Left lobe of liver (tissue), 2 donors: ENCODE measurements at regions not wholly inside any gene's neighbourhood (a gene's known extent, or its start where the extent isn't known, plus 50 kb on each side); places are given as distances from the start of the nearest gene placed in this dataset.
"Not testable (repeated sequence)": the region's sequence is repeated elsewhere in the genome, so short reads cannot be mapped to it uniquely, and the experiment has no call there.

Experiments
- ATAC-seq: fragments of 200-7000 bp; cut with Tn5 transposase; one replicate; pipeline ENCODE4 v1.9.1; 2020; ENCODE audit warnings: mild to moderate bottlenecking, moderate library complexity
- DNase-seq: peaks from one replicate; pipeline ENCODE4 v3.0.0-alpha.2; 2020; ENCODE audit warnings: low spot score
- donor health status: DM: no; HTN: no; CAD: no; lungs with moderate emphysema.
- donor health status: DM: no; HTN: yes; CAD: no.

- DNase-seq, ATAC-seq: not testable (repeated sequence)
Measured at GRCh38 chr1:143644035-143644434, 327.8 kb downstream of the FAM72C start.

GRCh38 chr1:143643148-143643885 is 328.5 kb downstream of the FAM72C start:
- DNase-seq, result no peak
- ATAC-seq, result no peak

- DNase-seq (no peak), ATAC-seq (no peak)
Measured at GRCh38 chr1:143625886-143626285, 345.9 kb downstream of the FAM72C start.

- no peak for DNase-seq
- no peak for ATAC-seq
Measured at GRCh38 chr1:143619851-143620250, 351.9 kb downstream of the FAM72C start.

DNA sequence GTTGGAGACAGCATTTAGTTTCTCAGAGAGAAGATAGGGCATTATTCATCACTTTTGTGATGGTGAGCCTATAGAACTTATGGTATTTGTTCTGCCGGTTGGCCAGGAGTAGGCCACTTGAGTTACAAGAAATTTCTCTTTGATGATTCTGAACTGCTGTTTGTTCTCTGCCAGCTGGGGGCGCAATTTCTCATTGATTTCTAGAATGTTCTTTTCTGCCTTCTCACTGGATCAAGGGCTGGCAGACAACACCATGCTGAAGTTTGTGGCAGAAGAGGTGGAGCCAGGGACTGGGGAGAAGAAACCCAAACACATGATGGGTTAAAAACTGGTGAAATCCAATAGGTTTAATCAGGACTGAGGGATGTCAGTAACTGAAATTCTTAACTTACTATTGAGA is 360.6 kb downstream of the FAM72C start:
- DNase-seq (no peak), ATAC-seq (no peak)

DNA sequence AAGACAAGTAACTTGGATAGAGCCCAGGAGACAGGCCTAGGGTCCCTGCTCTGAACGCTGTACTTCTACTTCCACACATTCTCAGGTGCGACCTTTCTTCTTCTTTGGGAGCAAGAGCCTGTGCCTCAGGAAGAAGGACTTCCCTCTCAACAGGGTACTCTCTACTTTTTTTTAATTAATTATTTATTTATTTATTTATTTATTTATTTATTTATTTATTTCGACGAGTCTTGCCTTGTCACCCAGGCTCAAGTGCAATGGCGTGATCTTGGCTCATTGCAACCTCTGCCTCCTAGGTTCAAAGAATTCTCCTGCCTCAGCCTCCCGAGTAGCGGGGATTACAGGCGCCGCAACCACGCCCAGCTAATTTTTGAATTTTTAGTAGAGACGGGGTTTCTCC is 361.6 kb downstream of the FAM72C start:
- ATAC-seq, result no peak
- DNase-seq, result no peak

DNA sequence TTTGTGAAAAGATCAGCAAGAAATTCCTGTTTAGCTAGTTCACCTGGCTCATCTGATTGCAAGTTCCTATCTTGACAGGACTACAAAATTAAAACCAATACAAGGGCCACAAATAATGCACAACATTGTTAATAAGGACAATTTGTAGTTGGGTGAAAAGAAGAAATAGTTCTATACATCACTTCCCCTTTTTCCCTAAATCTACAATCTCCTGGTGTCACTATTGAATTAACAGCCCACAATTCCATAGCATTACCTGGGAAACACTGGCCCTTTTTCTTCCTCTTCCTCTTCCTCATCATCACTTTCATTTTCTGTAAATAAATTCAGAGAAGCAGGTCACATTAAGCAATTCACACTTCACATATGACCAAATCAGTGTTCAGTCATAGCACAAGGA is 366.9 kb downstream of the FAM72C start:
- DNase-seq (no peak), ATAC-seq (no peak)

DNA sequence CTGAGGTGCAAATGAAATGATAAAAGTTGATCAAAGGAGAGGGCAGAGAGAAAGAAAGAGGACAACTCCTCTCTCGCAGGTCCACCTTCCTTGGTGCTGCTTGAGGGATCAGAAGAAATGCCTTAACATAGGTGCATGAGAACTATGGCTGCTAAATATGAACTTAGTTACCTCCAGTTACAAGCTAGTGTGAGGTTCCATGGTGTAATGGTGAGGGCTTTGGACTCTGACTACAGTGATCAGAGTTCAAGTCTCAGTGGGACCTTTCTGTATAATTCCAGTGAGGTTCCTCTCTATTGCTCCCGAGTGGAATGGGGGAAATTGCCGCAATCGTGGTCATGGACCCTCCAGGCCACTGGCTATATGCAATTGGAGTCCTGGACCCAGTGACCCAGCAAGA is 387.3 kb downstream of the FAM72C start:
- ATAC-seq (no peak), DNase-seq (no peak)

GRCh38 chr1:143574891-143575520 is 396.8 kb downstream of the FAM72C start:
- ATAC-seq (no peak), DNase-seq (no peak)

DNA sequence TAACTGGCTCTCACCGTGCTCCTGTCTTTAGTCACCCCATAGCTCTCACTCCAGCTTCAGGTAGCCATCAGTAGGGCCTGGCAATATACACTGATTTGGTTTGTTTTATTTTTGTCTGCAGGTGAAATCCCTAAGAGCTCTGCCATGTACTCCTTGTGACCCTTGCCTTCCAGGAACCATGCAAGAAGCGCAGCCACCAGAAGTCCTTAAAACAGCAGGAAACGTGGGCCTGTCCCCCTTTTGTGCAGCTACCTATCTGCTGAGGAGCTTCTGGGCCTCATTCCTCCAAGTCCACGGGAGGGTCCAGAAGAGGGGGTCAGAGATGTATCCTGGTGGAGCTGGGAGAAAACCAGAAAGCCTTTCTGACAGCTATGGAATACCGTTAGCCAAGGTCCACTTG is 399.1 kb downstream of the FAM72C start:
- ATAC-seq, DNase-seq: not testable (repeated sequence)

- not testable (repeated sequence) for ATAC-seq, DNase-seq
Measured at GRCh38 chr1:143563761-143564160, 408.0 kb downstream of the FAM72C start.

GRCh38 chr1:143553627-143554026 is 418.2 kb downstream of the FAM72C start:
- no peak for ATAC-seq
- DNase-seq, result no peak

DNA sequence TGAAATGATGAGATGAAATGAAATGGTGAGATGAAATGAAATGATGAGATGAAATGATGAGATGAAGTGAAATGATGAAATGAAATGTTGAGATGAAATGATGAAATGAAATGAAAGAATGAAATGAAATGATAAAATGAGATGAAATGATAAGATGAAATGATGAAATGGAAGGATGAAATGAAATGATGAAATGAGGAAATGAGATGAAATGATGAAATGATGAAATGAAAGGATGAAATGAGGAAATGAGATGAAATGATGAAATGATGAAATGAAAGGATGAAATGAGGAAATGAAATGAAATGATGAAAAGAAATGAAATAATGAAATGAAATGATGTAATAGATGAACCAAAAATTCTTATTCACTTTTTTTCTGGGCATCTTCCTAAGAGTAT is 467.1 kb downstream of the FAM72C start:
- not testable (repeated sequence) for ATAC-seq, DNase-seq

DNA sequence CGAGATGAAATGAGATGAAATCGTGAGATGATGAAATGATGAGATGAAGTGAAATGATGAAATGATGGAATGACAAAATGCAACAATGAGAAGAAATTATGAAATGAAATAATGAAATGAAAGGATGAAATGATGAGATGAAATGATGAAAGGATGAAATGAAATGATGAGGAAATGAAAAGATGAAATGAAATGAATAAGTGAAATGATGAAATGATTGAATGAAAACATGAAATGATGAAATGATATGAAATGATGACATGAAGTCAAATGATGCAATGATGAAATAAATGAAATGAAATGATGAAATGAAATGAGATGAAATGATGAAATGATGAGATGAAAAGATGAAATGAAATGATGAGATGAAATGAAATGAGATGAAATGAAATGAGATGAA is 467.7 kb downstream of the FAM72C start:
- ATAC-seq, DNase-seq: not testable (repeated sequence)

DNA sequence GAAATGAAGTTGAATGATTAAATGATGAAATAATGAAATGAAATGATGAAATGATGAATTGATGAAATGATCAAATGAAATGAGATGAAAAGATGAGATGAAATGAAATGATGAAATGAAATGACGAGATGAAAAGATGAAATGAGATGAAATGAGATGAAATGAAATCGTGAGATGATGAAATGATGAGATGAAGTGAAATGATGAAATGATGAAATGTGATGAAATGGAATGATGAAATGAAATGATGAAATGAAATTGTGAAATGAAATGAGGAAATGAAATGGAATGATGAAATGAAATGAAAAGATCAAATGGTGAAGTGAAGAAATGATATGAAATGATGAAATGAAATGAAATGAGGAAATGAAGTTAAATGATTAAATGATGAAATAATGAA is 468.7 kb downstream of the FAM72C start:
- not testable (repeated sequence) for DNase-seq, ATAC-seq

DNA sequence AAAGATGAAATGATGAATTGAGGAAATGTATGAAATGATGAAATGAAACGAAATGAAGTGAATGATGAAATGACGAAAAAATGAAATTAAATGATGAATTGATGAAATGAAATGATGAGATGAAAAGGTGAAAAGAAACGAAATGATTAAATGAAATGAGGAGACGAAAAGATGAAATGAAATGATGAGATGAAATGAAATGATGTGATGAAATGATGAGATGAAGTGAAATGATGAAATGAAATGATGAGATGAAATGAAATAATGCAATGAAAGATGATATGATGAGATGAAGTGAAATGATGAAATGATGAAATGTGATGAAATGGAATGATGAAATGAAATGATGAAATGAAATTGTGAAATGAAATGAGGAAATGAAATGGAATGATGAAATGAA is 469.7 kb downstream of the FAM72C start:
- ATAC-seq, DNase-seq: not testable (repeated sequence)

GRCh38 chr1:143498059-143498749 is 473.6 kb downstream of the FAM72C start:
- DNase-seq, result peak; percentile 36
- ATAC-seq, result not testable (repeated sequence)

DNA sequence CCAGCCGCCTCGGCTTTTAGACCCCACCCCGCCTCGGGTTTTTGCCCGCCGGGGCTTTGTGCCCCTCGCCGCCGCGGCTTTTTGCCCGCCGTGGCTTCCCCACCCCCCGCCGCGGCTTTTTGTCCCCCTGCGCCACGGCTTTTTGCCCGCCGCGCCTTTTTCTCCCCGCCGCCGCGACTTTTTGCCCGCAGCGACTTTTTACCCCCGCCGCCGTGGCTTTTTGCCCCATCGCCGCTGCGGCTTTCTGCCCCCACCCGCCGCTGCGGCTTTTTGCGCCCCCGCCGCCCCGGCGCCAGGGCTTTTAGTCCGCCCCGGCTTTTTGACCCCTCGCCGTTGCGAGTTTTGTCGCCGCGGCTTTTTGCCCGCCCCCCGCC is 474.4 kb downstream of the FAM72C start:
- no peak for ATAC-seq

GRCh38 chr1:143496526-143497373 is 475.0 kb downstream of the FAM72C start:
- not testable (repeated sequence) for DNase-seq, ATAC-seq

More for the DNA sequence above, 474.4 kb downstream of the FAM72C start:
- no peak for DNase-seq
